ENCODE measurements at regions not wholly inside any gene's neighbourhood (a gene's known extent, or its start where the extent isn't known, plus 50 kb on each side); places are given as distances from the start of the nearest gene placed in this dataset.

DNA sequence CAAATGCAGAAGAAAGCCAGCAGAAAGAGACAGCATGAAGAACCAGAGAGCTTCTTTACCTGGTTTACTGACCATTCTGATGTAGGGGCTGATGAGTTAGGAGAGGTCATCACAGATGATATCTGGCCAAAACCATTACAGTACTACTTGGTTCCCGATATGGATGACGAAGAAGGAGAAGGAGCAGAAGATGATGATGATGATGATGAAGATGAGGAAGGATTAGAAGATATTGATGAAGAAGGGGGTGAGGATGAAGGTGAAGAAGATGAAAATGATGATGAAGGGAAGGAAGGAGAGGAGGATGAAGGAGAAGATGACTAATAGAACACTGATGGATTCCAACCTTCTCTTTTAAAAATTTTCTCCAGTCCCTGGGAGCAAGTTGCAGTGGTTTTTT, 178.2 kb upstream of the CRY1 start:
- Histone ChIP-seq H3K9me2 (ENCODE audit: low read depth, low read length) (no peaks in the 10 kb centered on the region), H3K79me2 (ENCODE audit: insufficient read depth, low read length) (no peaks in the 10 kb centered on the region), H3K4me3 (ENCODE audit: low read depth, low read length, poor library complexity, severe bottlenecking) (no peak overlapping the region), H2AFZ (ENCODE audit: low read length) (no peak overlapping the region), H3K9me3 (ENCODE audit: low read length) (no peaks in the 10 kb centered on the region), H3F3A (ENCODE audit: insufficient read depth, low read length) (no peaks in the 10 kb centered on the region), H3K9ac (ENCODE audit: low read length) (no peak overlapping the region), H3K27me3 (ENCODE audit: insufficient read depth, low read length) (no peaks in the 10 kb centered on the region), H3K4me1 (ENCODE audit: insufficient read depth, low read length, severe bottlenecking) (no peaks in the 10 kb centered on the region), H3K4me2 (ENCODE audit: low read length) (no peak overlapping the region), H3K27ac (ENCODE audit: low read depth, low read length, poor library complexity, severe bottlenecking) (no peak overlapping the region), H3K36me3 (ENCODE audit: insufficient read depth, low read length) (no peaks in the 10 kb centered on the region), H4K20me1 (ENCODE audit: insufficient read depth, low read length) (no peaks in the 10 kb centered on the region)
- no peak for TF ChIP-seq EZH2 (IDR thresholded peaks at IDR 0.05; ENCODE audit: borderline replicate concordance, low read length)
- TF ChIP-seq, protein P1, sequence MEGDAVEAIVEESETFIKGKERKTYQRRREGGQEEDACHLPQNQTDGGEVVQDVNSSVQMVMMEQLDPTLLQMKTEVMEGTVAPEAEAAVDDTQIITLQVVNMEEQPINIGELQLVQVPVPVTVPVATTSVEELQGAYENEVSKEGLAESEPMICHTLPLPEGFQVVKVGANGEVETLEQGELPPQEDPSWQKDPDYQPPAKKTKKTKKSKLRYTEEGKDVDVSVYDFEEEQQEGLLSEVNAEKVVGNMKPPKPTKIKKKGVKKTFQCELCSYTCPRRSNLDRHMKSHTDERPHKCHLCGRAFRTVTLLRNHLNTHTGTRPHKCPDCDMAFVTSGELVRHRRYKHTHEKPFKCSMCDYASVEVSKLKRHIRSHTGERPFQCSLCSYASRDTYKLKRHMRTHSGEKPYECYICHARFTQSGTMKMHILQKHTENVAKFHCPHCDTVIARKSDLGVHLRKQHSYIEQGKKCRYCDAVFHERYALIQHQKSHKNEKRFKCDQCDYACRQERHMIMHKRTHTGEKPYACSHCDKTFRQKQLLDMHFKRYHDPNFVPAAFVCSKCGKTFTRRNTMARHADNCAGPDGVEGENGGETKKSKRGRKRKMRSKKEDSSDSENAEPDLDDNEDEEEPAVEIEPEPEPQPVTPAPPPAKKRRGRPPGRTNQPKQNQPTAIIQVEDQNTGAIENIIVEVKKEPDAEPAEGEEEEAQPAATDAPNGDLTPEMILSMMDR (IDR thresholded peaks at IDR 0.05; ENCODE audit: low read length): no peak

DNA sequence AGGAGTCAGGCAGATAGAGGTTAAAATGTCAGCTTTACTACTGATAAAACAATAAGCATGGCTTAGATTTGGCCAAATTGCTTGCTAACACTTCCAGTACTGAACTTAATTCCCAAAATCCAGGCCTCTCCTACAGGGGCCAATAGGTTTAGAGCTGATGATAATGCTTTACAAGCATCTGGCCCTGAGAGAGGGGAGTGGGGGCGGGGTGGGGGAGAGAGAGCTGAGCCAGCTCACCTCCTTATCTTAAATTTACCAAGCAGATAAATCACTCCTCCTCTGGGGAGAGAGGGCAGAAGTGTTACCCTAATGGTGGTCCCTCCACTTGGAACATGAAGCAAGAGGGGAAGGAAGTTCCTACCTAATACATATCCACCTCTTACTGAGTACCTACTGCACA, 182.2 kb upstream of the CRY1 start:
- Histone ChIP-seq H3K4me3 (ENCODE audit: low read depth, low read length, poor library complexity, severe bottlenecking) (no peak overlapping the region), H3F3A (ENCODE audit: insufficient read depth, low read length) (no peaks in the 10 kb centered on the region)
- TF ChIP-seq, protein P1 (IDR thresholded peaks at IDR 0.05; ENCODE audit: low read length): no peak
- TF ChIP-seq EZH2 (IDR thresholded peaks at IDR 0.05; ENCODE audit: borderline replicate concordance, low read length): no peak

DNA sequence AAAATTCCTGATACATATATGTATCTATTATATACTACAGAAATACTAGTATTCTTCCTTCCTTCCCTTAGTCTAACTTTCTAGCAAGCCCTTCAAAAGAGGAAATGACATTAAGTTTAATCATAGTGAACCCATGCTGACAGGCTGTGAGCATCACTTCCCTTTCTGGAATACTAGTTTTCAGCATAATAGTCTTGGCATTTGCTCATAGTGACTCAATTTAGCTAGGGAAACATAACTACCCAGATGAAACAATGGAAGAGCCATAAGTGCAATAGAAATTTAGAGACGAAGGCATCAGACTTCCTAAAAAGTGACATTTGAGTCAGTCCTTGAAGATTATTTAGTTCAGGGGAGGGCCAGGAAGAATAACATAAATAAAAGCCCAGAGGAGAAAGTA, 184.5 kb upstream of the CRY1 start:
- H3K4me2 ChIP-seq (ENCODE audit: low read length): no peak overlapping the region
- no peak overlapping the region for H2AFZ ChIP-seq (ENCODE audit: low read length)
- no peak overlapping the region for H3K4me3 ChIP-seq (ENCODE audit: low read depth, low read length, poor library complexity, severe bottlenecking)
- no peaks in the 10 kb centered on the region for H4K20me1 ChIP-seq (ENCODE audit: insufficient read depth, low read length)
- H3F3A ChIP-seq (ENCODE audit: insufficient read depth, low read length): no peaks in the 10 kb centered on the region
- no peaks in the 10 kb centered on the region for H3K36me3 ChIP-seq (ENCODE audit: insufficient read depth, low read length)
- no peaks in the 10 kb centered on the region for H3K9me3 ChIP-seq (ENCODE audit: low read length)
- H3K4me1 ChIP-seq (ENCODE audit: insufficient read depth, low read length, severe bottlenecking): no peaks in the 10 kb centered on the region
- no peak overlapping the region for H3K9ac ChIP-seq (ENCODE audit: low read length)
- no peaks in the 10 kb centered on the region for H3K27me3 ChIP-seq (ENCODE audit: insufficient read depth, low read length)
- H3K27ac ChIP-seq (ENCODE audit: low read depth, low read length, poor library complexity, severe bottlenecking): no peak overlapping the region
- no peaks in the 10 kb centered on the region for H3K79me2 ChIP-seq (ENCODE audit: insufficient read depth, low read length)
- TF ChIP-seq EZH2 (IDR thresholded peaks at IDR 0.05; ENCODE audit: borderline replicate concordance, low read length): no peak
- TF ChIP-seq, protein P1 (IDR thresholded peaks at IDR 0.05; ENCODE audit: low read length): no peak
- no peaks in the 10 kb centered on the region for H3K9me2 ChIP-seq (ENCODE audit: low read depth, low read length)

More for the DNA sequence above, 182.2 kb upstream of the CRY1 start:
- no peaks in the 10 kb centered on the region for H3K4me1 ChIP-seq (ENCODE audit: insufficient read depth, low read length, severe bottlenecking)
- H2AFZ ChIP-seq (ENCODE audit: low read length): no peak overlapping the region
- no peaks in the 10 kb centered on the region for H3K9me3 ChIP-seq (ENCODE audit: low read length)
- no peak overlapping the region for H3K9ac ChIP-seq (ENCODE audit: low read length)
- H3K79me2 ChIP-seq (ENCODE audit: insufficient read depth, low read length): no peaks in the 10 kb centered on the region
- no peaks in the 10 kb centered on the region for H4K20me1 ChIP-seq (ENCODE audit: insufficient read depth, low read length)
- no peaks in the 10 kb centered on the region for H3K36me3 ChIP-seq (ENCODE audit: insufficient read depth, low read length)
- no peaks in the 10 kb centered on the region for H3K9me2 ChIP-seq (ENCODE audit: low read depth, low read length)
- no peak overlapping the region for H3K4me2 ChIP-seq (ENCODE audit: low read length)
- H3K27me3 ChIP-seq (ENCODE audit: insufficient read depth, low read length): no peaks in the 10 kb centered on the region
- no peak overlapping the region for H3K27ac ChIP-seq (ENCODE audit: low read depth, low read length, poor library complexity, severe bottlenecking)

All from OCI-LY1 (cell line).